ENCODE measurements at regions not wholly inside any gene's neighbourhood (a gene's known extent, or its start where the extent isn't known, plus 50 kb on each side); places are given as distances from the start of the nearest gene placed in this dataset.

DNA sequence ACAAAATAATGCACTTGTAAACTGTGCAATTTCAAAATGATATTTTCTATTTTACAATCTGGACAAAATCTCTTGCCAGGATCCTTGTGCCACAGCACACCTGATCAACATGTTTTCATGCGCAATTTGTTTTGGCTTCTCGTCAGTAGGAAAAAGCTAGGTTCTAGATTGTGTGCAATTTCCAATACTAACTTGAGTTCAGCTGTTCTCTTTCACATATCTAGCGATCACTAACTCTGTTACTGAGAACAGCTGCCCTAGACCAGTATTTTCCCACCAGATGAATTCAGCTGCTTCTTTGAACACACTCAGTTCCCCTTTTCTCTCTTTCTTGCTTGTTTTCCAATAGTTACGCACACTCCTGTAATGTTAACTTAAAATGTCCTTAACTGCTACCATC, 131.2 kb downstream of the MAGEB5 start:
- no peak for DNase-seq

DNA sequence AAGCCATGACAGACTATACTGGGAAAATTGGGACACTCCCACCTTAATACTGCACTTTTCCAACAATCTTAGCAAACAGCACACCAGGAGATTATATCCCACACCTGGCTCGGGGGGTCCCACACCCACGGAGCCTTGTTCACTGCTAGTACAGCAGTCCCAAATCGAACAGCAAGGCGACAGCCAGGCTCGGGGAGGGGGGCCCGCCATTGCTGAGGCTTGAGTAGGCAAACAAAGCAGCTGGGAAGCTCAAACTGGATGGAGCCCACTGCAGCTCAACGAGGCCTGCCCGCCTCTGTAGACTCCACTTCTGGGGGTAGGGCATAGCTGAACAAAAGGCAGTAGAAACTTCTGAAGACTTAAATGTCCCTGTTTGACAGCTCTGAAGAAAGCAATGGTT, 118.3 kb downstream of the MAGEB5 start:
- DNase-seq = no peak

GRCh38 chrX:26328608-26329319, 112.8 kb downstream of the MAGEB5 start:
- DNase-seq = no peak

- DNase-seq = no peak
Measured at GRCh38 chrX:26309262-26309661, 93.3 kb downstream of the MAGEB5 start.

DNA sequence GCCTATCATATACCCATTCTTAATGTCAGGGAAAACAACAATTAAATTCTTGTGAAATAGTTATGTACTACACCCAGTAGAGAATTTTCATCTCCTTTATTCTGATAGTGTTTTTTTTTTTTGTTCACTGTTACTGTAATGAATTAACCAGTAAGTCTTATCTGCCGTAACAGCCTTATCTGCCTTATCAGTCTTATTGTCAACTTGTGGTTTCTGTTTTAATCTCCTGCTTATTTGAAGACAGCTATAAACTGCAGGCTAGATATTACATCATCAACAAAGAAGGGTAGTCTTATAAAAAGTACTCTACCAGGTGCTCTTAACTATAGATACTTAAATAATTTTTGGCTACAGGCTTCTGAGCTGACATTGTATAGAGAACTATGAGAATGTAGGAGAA, 79.5 kb downstream of the MAGEB5 start:
- DNase-seq = no peak

- DNase-seq = no peak
Measured at GRCh38 chrX:26286836-26287235, 70.9 kb downstream of the MAGEB5 start.
